ENCODE measurements at regions not wholly inside any gene's neighbourhood (a gene's known extent, or its start where the extent isn't known, plus 50 kb on each side); places are given as distances from the start of the nearest gene placed in this dataset.

GRCh38 chr16:47949276-47949675, 206.5 kb downstream of the ABCC12 start:
- TF ChIP-seq ATAD3A (CRISPR knock-in tag; IDR thresholded peaks at IDR 0.05) (no peak), ASH2L (IDR thresholded peaks at IDR 0.05; ENCODE audit: insufficient read length, low read depth, low read length) (no peak), AGO2 (optimal IDR thresholded peaks at IDR 0.05; ENCODE audit: low read depth, low read length) (no peak), CHD4 (IDR thresholded peaks at IDR 0.05; ENCODE audit: borderline replicate concordance, low read length) (no peak), FOXP4 (CRISPR knock-in tag; IDR thresholded peaks at IDR 0.05) (no peak)
